AG04449 (cell line): ENCODE measurements at regions not wholly inside any gene's neighbourhood (a gene's known extent, or its start where the extent isn't known, plus 50 kb on each side); places are given as distances from the start of the nearest gene placed in this dataset.

Experiments
- CTCF ChIA-PET: fragments of 350-600 bp; formaldehyde crosslinking; extraction: SDS; loops from one replicate; lab custom pipeline; 2021; ENCODE audit warnings: antibody characterized with exemption; lab: Yijun Ruan, JAX
- POLR2A ChIA-PET: fragments of 400-600, 350-600 bp; formaldehyde crosslinking; extraction: SDS; loops from one replicate; lab custom pipeline; 2020; ENCODE audit warnings: antibody characterized with exemption, inconsistent platforms; lab: Yijun Ruan, JAX
- DNase-seq: peaks from one replicate; pipeline ENCODE4 v3.0.0-alpha.2; 2010; ENCODE audit warnings: low read depth, low spot score
- H3K4me3 ChIP-seq: 2 replicates; pipeline ENCODE4 v1.5.1; 2011; ENCODE audit warnings: low read depth, mild to moderate bottlenecking, control low read depth, low read length
- TF ChIP-seq, protein P1 (sequence below): IDR thresholded peaks from one replicate; pipeline ENCODE4 v1.5.1; 2011; ENCODE audit warnings: mild to moderate bottlenecking, moderate library complexity, low read length, control low read depth, inconsistent platforms; ENCODE audit not compliant: insufficient read depth; ENCODE audit errors: missing control alignments

- CTCF ChIA-PET: no interaction called here
- H3K4me3 ChIP-seq: no peak overlapping the region
- POLR2A ChIA-PET: no interaction called here
- DNase-seq: no peak
- TF ChIP-seq, protein P1, sequence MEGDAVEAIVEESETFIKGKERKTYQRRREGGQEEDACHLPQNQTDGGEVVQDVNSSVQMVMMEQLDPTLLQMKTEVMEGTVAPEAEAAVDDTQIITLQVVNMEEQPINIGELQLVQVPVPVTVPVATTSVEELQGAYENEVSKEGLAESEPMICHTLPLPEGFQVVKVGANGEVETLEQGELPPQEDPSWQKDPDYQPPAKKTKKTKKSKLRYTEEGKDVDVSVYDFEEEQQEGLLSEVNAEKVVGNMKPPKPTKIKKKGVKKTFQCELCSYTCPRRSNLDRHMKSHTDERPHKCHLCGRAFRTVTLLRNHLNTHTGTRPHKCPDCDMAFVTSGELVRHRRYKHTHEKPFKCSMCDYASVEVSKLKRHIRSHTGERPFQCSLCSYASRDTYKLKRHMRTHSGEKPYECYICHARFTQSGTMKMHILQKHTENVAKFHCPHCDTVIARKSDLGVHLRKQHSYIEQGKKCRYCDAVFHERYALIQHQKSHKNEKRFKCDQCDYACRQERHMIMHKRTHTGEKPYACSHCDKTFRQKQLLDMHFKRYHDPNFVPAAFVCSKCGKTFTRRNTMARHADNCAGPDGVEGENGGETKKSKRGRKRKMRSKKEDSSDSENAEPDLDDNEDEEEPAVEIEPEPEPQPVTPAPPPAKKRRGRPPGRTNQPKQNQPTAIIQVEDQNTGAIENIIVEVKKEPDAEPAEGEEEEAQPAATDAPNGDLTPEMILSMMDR: no peak
Measured at GRCh38 chr13:112012705-112013085, 54.3 kb upstream of the SOX1 start.

GRCh38 chr13:112013665-112014064, 53.3 kb upstream of the SOX1 start:
- ChIA-PET CTCF (no interaction called here), POLR2A (no interaction called here)
- DNase-seq: no peak
- TF ChIP-seq, protein P1: no peak
- H3K4me3 ChIP-seq: no peak overlapping the region

DNA sequence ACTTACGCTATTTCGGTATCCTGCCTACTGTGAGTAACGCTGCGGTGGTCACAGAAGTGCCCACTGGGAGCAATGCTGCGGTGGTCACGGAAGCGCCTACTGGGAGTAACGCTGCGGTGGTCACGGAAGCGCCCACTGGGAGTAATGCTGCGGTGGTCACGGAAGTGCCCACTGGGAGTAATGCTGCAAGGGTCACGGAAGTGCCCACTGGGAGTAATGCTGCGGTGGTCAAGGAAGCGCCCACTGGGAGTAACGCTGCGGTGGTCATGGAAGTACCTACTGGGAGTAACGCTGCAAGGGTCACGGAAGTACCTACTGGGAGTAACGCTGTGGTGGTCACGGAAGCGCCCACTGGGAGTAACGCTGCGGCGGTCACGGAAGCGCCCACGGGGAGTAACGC, 52.1 kb upstream of the SOX1 start:
- H3K4me3 ChIP-seq: no peak overlapping the region
- CTCF ChIA-PET: no interaction called here
- DNase-seq: no peak
- TF ChIP-seq, protein P1: no peak
- POLR2A ChIA-PET: no interaction called here
